Panc1 (cell line): ENCODE measurements at regions not wholly inside any gene's neighbourhood (a gene's known extent, or its start where the extent isn't known, plus 50 kb on each side); places are given as distances from the start of the nearest gene placed in this dataset.

Experiments used
- ATAC-seq: fragments of 200-7000 bp; cut with Tn5 transposase; 2 replicates; pipeline ENCODE4 v1.9.1; 2020; ENCODE audit warnings: mild to moderate bottlenecking, moderate library complexity
- BruUV-seq: library from RNA; stranded (reverse); fragments of 400-500 nt; replicated peaks from 2 replicates; lab custom pipeline; 2021; lab: Mats Ljungman, UMichigan
- CTCF ChIA-PET: fragments of 300-600 bp; sonication (Branson Sonifier 250); formaldehyde crosslinking; loops from one replicate; lab custom pipeline; 2022; ENCODE audit warnings: antibody characterized with exemption; lab: Charles Lee
- POLR2A ChIA-PET: fragments of 300-600 bp; sonication (Branson Sonifier 250); formaldehyde crosslinking; loops from one replicate; lab custom pipeline; 2022; ENCODE audit warnings: antibody characterized with exemption; lab: Charles Lee
- DNase-seq: peaks from one replicate; pipeline ENCODE4 v3.0.0-alpha.2; 2010; ENCODE audit warnings: low read depth, low spot score
- H3K27ac ChIP-seq: 2 replicates; pipeline ENCODE4 v1.5.1; 2011; ENCODE audit warnings: mild to moderate bottlenecking, low read length, inconsistent platforms
- H3K27me3 ChIP-seq: fragments of 200-500 bp; sonication (Bioruptor generic); 2 replicates; pipeline ENCODE4 v1.6.0; 2014; ENCODE audit warnings: low read length, inconsistent platforms; ENCODE audit not compliant: control insufficient read depth, insufficient read depth
- H3K36me3 ChIP-seq: fragments of 200-500 bp; sonication (Bioruptor generic); 2 replicates; pipeline ENCODE4 v1.5.1; 2014; ENCODE audit warnings: inconsistent platforms, mild to moderate bottlenecking, low read length, moderate library complexity; ENCODE audit not compliant: control insufficient read depth, insufficient read depth
- H3K4me1 ChIP-seq: 2 replicates; pipeline ENCODE4 v1.5.1; 2011; ENCODE audit warnings: inconsistent platforms, mild to moderate bottlenecking, low read length, moderate library complexity; ENCODE audit not compliant: control insufficient read depth, insufficient read depth
- H3K4me3 ChIP-seq, 2 experiments: 2 replicates each; pipeline ENCODE4 v1.5.1; 2011 to 2012; ENCODE audit warnings: low read depth in 2 of 2, low read length in 2 of 2, mild to moderate bottlenecking in 2 of 2, inconsistent platforms in 1 of 2, moderate library complexity in 1 of 2
- H3K9me3 ChIP-seq: fragments of 200-500 bp; sonication (Bioruptor generic); 2 replicates; pipeline ENCODE4 v1.5.1; 2014; ENCODE audit warnings: low read depth, mild to moderate bottlenecking, inconsistent platforms, low read length, moderate library complexity; ENCODE audit not compliant: control insufficient read depth, insufficient read depth
- CTCF ChIP-seq: fragments of 450-650 bp; IDR thresholded peaks from 2 replicates; pipeline ENCODE4 v1.5.1; 2017; ENCODE audit warnings: mild to moderate bottlenecking
- POLR2AphosphoS5 ChIP-seq: IDR thresholded peaks from 2 replicates; pipeline ENCODE4 v1.6.1; 2012; ENCODE audit warnings: mild to moderate bottlenecking, low read depth, low read length, moderate library complexity
- REST ChIP-seq, 2 experiments: IDR thresholded peaks; 2 replicates each; pipeline ENCODE4 v1.6.1; 2011 to 2012; ENCODE audit warnings: low read depth in 2 of 2, control low read depth in 1 of 2, low read length in 1 of 2, mild to moderate bottlenecking in 1 of 2, moderate library complexity in 1 of 2; ENCODE audit not compliant: insufficient read depth in 1 of 2
- SIN3A ChIP-seq: IDR thresholded peaks from 2 replicates; pipeline ENCODE4 v1.6.1; 2012; ENCODE audit warnings: low read depth, mild to moderate bottlenecking, low read length, moderate library complexity, borderline replicate concordance; ENCODE audit not compliant: insufficient read depth
- TCF7L2 ChIP-seq: IDR thresholded peaks from 2 replicates; pipeline ENCODE4 v1.6.1; 2011; ENCODE audit warnings: mild to moderate bottlenecking, low read depth, low read length, inconsistent platforms
- in situ Hi-C: cut with HindIII; loops from 2 replicates; pipeline ENCODE4 v1.10.0; 2016; ENCODE audit warnings: low sequenced_read_pairs, low pct_unique_long_range_greater_than_20kb
- intact Hi-C: fragments of 100-400 bp; cut with micrococcal nuclease; formaldehyde crosslinking; loops from one replicate; pipeline ENCODE4 v1.10.0; 2022; ENCODE audit not compliant: unreplicated experiment

GRCh38 chr3:87626546-87626945 is 350.2 kb upstream of the POU1F1 start:
- BruUV-seq = no TSS peak
- H3K9me3 ChIP-seq = no peaks in the 10 kb centered on the region
- H3K4me3 ChIP-seq = no peak overlapping the region
- ATAC-seq (no peak), DNase-seq (no peak)
- intact Hi-C loops = no loop called here
- H3K27me3 ChIP-seq = no peaks in the 10 kb centered on the region
- no peak for TF ChIP-seq TCF7L2
- TF ChIP-seq SIN3A = no peak
- TF ChIP-seq CTCF = no peak
- no peak for TF ChIP-seq REST (IDR thresholded peaks at IDR 0.05; ENCODE audit: insufficient read depth in 1 of 2, low read depth in 2 of 2, low read length in 1 of 2)
- no peak for TF ChIP-seq POLR2AphosphoS5
- CTCF ChIA-PET = no interaction called here
- H3K36me3 ChIP-seq = no peaks in the 10 kb centered on the region
- no peaks in the 10 kb centered on the region for H3K4me1 ChIP-seq
- no peak overlapping the region for H3K27ac ChIP-seq
- POLR2A ChIA-PET = no interaction called here
- in situ Hi-C loops = no loop called here

- in situ Hi-C loops = no loop called here
- H3K27ac ChIP-seq = no peak overlapping the region
- POLR2A ChIA-PET = no interaction called here
- H3K36me3 ChIP-seq = no peaks in the 10 kb centered on the region
- intact Hi-C loops = no loop called here
- H3K4me1 ChIP-seq = no peaks in the 10 kb centered on the region
- DNase-seq (no peak), ATAC-seq (no peak)
- CTCF ChIA-PET = no interaction called here
- no TSS peak for BruUV-seq
- no peaks in the 10 kb centered on the region for H3K9me3 ChIP-seq
- H3K27me3 ChIP-seq = no peaks in the 10 kb centered on the region
- H3K4me3 ChIP-seq = no peak overlapping the region
- TF ChIP-seq SIN3A (no peak), TCF7L2 (no peak), CTCF (no peak), REST (IDR thresholded peaks at IDR 0.05; ENCODE audit: insufficient read depth in 1 of 2, low read depth in 2 of 2, low read length in 1 of 2) (no peak)
Measured at GRCh38 chr3:87625876-87626275, 349.5 kb upstream of the POU1F1 start.
